Ramos (cell line): ENCODE measurements at regions not wholly inside any gene's neighbourhood (a gene's known extent, or its start where the extent isn't known, plus 50 kb on each side); places are given as distances from the start of the nearest gene placed in this dataset.
"Not testable (repeated sequence)": the region's sequence is repeated elsewhere in the genome, so short reads cannot be mapped to it uniquely, and the experiment has no call there.

Experiments used
- in situ Hi-C: fragments of 300-500 bp; cut with MboI; formaldehyde crosslinking; loops from one replicate; pipeline ENCODE4 v1.14.3; 2022; ENCODE audit warnings: low sequenced_read_pairs; ENCODE audit not compliant: unreplicated experiment

DNA sequence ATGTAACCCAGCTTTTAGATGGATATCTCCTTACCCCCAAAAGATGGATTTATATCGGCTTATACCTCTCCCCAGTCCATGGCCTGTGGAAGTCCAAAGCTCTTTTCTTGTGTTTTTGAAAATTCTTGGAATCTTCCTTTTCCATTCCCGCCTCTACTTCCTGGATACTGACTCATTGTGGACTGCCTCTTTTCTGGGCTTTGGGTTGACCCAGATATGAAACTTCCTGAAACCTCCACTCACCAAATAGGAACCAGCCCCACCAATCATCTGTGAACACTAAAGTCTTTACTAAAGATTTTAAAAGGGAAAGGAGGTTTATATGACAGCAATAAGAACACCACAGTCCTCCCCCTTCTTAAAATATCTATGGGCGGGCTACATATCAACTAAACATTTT, 163.4 kb upstream of the SYN3 start:
- in situ Hi-C loops = loop anchor here (25.0 kb wide), 1 partner anchor 684 kb away; no protein-coding TSS in a partner anchor

DNA sequence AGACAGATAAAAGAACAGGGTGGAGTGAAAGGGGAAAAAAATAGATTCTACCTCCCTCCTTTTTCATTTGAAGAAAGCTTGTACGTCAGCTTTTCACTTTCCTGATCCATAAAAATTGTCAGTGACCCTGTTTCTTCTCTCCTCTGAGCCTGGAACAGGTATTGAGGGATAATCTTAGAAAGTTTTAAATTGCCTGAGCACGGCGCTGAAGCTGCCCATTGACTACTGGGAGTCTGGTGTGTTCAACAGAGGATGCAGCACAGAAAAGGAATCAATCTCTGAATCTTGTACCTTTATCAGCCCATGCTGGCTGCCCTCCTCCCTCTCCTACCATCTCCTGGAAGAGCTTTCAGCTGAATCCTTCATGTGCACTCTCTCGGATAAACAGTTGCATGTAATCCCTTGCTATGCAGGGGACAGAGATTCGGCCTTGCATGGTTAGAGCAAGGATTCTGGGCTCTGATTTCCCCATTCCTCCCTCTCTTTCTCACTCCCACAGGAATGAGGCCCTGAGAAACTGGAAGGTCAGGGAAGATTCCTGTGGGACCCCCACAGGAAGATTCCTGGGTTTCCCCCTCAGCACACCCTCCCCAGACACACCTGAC, 162.4 kb upstream of the SYN3 start:
- in situ Hi-C loops = loop anchor here (25.0 kb wide), 1 partner anchor 683 kb away; no protein-coding TSS in a partner anchor

- in situ Hi-C loops = loop anchor here (25.0 kb wide), 1 partner anchor 683 kb away; no protein-coding TSS in a partner anchor
These were observed 161.6 kb upstream of the SYN3 start for GRCh38 chr22:33219648-33220384.

DNA sequence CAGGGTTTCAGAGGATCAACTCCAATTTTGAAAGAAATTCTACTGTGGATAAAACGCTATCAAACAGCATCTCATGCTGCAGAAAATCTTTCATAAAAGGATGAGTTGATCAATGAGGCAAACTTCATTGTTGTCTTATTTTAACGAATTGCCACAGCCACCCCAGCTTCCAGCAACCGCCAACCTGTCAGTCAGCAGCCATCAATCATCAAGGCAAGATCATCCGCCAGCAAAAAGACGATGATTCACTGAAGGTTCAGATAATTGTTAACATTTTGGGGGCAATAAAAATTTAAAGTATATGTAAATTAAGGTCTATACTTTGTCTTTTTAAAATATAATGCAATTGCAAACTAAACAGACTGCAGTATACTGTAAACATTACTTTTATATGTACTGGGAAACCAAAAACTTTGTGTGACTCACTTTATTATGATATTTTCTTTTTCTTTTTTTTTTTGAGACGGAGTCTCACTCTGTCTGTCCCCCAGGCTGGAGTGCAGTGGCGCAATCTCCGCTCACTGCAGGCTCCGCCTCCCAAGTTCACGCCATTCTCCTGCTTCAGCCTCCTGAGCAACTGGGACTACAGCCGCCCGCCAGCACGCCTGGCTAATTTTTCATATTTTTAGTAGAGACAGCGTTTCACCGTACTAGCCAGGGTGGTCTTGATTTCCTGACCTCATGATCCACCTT, 155.3 kb upstream of the SYN3 start:
- in situ Hi-C loops = loop anchor here (25.0 kb wide), 1 partner anchor 676 kb away; no protein-coding TSS in a partner anchor

GRCh38 chr22:33209930-33210784, 152.0 kb upstream of the SYN3 start:
- in situ Hi-C loops = loop anchor here (5.0 to 25.0 kb wide), 3 partner anchors 125 to 673 kb away; no protein-coding TSS in a partner anchor

GRCh38 chr22:33204408-33204807, 146.2 kb upstream of the SYN3 start:
- in situ Hi-C loops = loop anchor here (5.0 to 25.0 kb wide), 3 partner anchors 120 to 667 kb away; no protein-coding TSS in a partner anchor

DNA sequence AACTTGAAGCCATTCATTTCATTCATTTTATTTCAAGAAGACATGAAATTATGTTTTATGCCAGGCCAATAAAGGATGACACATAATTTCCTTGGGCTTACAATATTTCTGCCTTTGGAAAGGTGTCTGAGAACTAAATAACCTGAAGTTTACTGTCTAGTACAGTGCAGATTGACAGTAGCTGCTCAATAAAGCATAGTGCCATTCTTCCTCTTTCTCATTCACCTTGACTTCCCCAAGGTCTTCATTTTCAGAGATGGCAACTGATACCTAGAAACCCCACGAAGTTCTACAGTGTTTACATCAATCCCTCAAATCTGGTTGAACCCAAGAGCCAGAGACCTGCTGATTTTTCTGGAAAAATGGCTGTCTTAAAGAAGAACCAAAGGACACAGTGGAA, 144.3 kb upstream of the SYN3 start:
- in situ Hi-C loops = loop anchor here (5.0 to 25.0 kb wide), 3 partner anchors 118 to 665 kb away; no protein-coding TSS in a partner anchor

- in situ Hi-C loops = no loop called here
These were observed 136.4 kb upstream of the SYN3 start for GRCh38 chr22:33194529-33195077.

GRCh38 chr22:33192156-33192555, 134.0 kb upstream of the SYN3 start:
- in situ Hi-C loops = no loop called here

GRCh38 chr22:33188326-33188725, 130.1 kb upstream of the SYN3 start:
- in situ Hi-C loops = no loop called here

GRCh38 chr22:33186816-33187215, 128.6 kb upstream of the SYN3 start:
- in situ Hi-C loops = no loop called here

DNA sequence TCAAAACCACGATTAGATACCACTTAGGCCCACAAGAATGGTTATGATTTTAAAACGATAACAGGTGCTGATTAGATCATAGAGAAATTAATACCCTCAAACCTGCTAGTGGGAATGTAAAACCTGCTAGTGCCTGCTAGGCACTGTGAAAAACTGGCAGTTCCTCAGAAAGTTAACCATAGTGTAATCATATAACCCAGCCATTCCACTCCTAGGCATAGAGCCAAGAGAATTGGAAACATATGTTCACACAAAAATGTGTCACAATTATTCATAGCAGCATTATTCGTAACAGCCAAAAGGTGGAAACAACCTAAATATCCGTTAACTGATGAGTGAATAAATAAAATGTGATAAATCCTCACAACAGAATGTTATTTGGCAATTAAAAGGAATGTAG, 122.2 kb upstream of the SYN3 start:
- in situ Hi-C loops = no loop called here

- in situ Hi-C loops = no loop called here
These were observed 110.0 kb upstream of the SYN3 start for GRCh38 chr22:33167998-33168790.

GRCh38 chr22:33166206-33166605, 108.0 kb upstream of the SYN3 start:
- in situ Hi-C loops = no loop called here

DNA sequence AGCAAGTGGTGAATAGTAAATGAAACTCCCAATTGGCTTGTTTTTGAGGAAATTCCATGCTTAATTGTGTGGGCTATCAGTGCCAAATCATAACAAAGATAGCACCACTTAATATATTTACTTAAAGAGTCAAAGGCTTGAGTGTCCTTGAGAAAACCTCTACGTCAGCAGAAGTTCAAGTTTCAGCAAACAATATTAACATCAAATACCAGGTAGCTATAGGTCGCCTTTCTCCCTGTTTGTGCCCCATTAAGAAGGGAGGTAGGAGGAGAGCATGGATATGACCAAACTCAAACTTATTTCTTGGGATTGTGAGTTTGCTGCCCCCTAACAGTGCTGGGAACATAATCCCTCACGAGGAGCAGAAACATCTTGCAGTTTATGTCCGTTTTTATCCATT, 105.6 kb upstream of the SYN3 start:
- in situ Hi-C loops = no loop called here

DNA sequence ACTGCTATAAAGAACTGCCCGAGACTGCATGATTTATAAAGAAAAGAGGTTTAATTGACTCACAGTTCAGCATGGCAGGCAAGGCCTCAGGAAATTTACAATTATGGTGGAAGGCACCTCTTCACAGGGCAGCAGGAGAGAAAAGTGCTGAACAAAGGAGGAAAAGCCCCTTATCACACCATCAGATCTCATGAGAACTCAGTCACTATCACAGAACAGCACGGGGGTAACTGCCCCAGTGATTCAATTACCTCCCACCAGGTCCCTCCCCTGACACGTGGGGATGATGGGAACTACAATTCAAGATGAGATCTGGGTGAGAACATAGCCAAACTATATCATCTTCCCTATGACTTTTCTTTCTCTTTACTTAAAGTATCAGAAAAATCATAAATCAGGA, 104.0 kb upstream of the SYN3 start:
- in situ Hi-C loops = no loop called here

- in situ Hi-C loops = no loop called here
These were observed 102.3 kb upstream of the SYN3 start for GRCh38 chr22:33160525-33160924.

DNA sequence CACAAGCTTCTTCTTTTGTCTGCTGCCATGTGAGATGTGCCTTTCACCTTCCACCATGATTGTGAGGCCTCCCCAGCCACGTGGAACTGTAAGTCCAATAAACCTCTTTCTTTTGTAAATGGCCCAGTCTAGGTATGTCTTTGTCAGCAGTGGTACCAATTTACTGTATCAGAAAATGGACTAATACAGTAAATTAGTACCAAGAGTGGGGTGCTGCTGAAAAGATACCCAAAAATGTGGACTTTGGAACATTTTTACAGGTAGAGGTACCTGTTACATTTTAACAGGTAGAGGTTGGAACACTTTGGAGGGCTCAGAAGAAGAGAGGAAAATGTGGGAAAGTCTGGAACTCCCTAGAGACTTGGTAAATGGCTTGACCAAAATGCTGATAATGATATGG, 96.8 kb upstream of the SYN3 start:
- in situ Hi-C loops = not testable (repeated sequence)

DNA sequence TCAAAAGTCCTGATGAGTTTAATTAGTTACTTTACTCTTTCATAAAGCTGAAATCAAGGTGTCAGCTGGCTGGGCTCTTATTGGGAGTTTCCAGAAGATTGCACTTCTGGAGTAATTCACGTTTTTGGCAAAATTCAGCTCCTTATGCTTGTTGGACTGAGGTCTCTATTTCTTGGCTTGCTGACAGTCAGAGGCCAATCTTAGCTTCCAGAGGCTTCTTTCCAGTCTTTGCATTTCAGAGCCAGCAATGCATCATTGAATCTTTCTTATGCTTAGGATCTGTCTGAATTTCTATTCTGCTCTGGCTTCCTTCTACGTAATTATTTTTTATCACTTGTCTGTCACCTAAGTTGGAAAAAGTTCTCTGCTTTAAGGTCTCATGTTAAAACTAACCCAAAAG, 91.4 kb upstream of the SYN3 start:
- in situ Hi-C loops = no loop called here
